Left lung (tissue), 4 donors: ENCODE measurements at regions not wholly inside any gene's neighbourhood (a gene's known extent, or its start where the extent isn't known, plus 50 kb on each side); places are given as distances from the start of the nearest gene placed in this dataset.

Source experiments
- ATAC-seq: fragments of 200-7000 bp; cut with Tn5 transposase; one replicate; pipeline ENCODE4 v1.9.1; 2020; ENCODE audit warnings: moderate library complexity
- DNase-seq, 4 donors: peaks; one replicate each; pipeline ENCODE4 v3.0.0-alpha.2; 2013 to 2020
- H3K27ac ChIP-seq, 2 donors: fragments of 200-600 bp; sonication (generic) in 1 of 2; one replicate each; pipeline versions ENCODE4 v1.5.0 to v1.8.0; 2020 to 2021
- H3K27me3 ChIP-seq, 2 donors: fragments of 200-600 bp; sonication (generic) in 1 of 2; one replicate each; pipeline versions ENCODE4 v1.5.0 to v1.8.0; 2020 to 2021
- H3K36me3 ChIP-seq, 2 donors: fragments of 200-600 bp; sonication (generic) in 1 of 2; one replicate each; pipeline versions ENCODE4 v1.5.0 to v1.8.0; 2020 to 2021
- H3K4me1 ChIP-seq, 2 donors: fragments of 200-600 bp; one replicate each; pipeline ENCODE4 v1.8.0; 2021
- H3K4me3 ChIP-seq, 2 donors: fragments of 200-600 bp; sonication (generic) in 1 of 2; one replicate each; pipeline versions ENCODE4 v1.5.0 to v1.8.0; 2020 to 2021; ENCODE audit warnings: mild to moderate bottlenecking in 1 of 2
- H3K9me3 ChIP-seq, 2 donors: fragments of 200-600 bp; sonication (generic) in 1 of 2; one replicate each; pipeline versions ENCODE4 v1.5.0 to v1.8.0; 2020 to 2021
- CTCF ChIP-seq, 2 donors: fragments of 200-600 bp; sonication (generic) in 1 of 2; IDR thresholded peaks; one replicate each; pipeline versions ENCODE4 v1.5.0 to v1.8.0; 2021; ENCODE audit warnings: antibody characterized with exemption in 2 of 2
- intact Hi-C, 2 donors: fragments of 100-400 bp; cut with DNase I; formaldehyde crosslinking; loops; one replicate each; pipeline versions ENCODE4 v1.11.2 to v1.14.2; 2022
- donor health status: DM: no; HTN: yes; CAD: no.
- donor health status: DM: no; HTN: no; CAD: no.

DNA sequence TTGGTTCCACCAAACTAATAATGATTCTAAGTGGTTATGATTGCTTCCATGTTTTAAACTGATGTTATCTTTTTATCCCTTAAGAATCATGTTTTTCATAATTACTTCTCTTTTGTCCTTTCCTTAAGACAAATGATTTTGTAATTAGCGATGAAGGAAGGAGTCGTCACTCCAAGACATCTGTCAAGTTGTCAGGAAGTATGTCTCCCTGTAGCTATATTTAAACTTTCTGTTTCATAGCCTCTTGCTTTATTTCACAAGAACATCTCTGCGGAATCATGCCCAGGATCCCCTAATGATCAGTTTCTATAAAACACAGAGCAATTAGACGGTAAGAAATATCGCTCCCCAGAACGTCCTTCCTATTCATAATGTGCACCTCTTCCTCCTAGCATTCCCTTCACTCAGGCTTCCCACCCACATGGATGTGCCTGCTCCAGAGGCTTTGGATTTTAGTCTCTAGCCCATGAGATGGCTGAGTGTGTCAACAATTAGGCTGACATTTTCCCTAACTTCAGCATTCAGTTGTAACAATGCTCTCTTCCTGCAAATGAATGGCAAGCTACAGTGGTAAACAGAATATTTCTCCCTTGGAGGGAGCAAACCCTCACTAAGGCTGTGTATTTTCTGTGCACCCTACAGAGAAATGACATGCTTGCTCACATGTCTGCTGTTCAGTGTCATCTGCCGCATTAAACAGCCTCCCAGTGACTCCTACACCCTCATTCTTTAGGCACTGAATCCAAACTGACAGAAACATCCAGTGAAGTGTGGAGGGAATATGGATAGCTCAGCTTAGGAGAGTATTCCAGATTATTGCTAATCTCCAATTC lies 879.6 kb upstream of the CELF4 start:
- no peaks in the 10 kb centered on the region for H3K27me3 ChIP-seq
- H3K27ac ChIP-seq = no peak overlapping the region
- no peaks in the 10 kb centered on the region for H3K36me3 ChIP-seq
- no peak for TF ChIP-seq CTCF (IDR thresholded peaks at IDR 0.05)
- DNase-seq = no peak
- no peaks in the 10 kb centered on the region for H3K9me3 ChIP-seq
- intact Hi-C loops = no loop called here
- H3K4me3 ChIP-seq = no peak overlapping the region
- ATAC-seq = no peak
- H3K4me1 ChIP-seq = no peaks in the 10 kb centered on the region

- H3K9me3 ChIP-seq = no peaks in the 10 kb centered on the region
- ATAC-seq (no peak), DNase-seq (no peak)
- no peaks in the 10 kb centered on the region for H3K36me3 ChIP-seq
- H3K27me3 ChIP-seq = no peaks in the 10 kb centered on the region
- intact Hi-C loops = no loop called here
- no peak overlapping the region for H3K27ac ChIP-seq
- H3K4me1 ChIP-seq = no peaks in the 10 kb centered on the region
- TF ChIP-seq CTCF (IDR thresholded peaks at IDR 0.05) = no peak
- H3K4me3 ChIP-seq = no peak overlapping the region
Observed at GRCh38 chr18:38427736-38428135, 862.1 kb upstream of the CELF4 start.

DNA sequence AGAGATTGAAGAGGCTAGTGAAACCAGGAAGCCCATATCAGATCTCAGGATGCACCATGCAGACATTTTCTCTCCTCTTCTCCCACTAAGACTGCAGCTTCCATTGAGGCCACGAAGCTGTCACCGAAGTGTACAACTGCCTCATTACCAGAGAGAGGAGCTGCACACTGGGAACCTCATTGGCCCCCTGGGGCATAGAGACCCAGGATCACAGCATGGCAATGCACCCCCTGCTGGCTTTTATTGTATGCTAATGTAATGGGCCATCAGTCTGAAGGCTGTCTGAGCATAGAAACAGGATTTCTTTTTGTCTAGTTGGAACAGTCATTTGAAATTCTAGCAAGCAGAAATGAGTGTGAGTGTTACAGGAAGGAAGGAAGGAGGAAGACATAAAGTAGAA lies 861.6 kb upstream of the CELF4 start:
- Histone ChIP-seq H3K9me3 (no peaks in the 10 kb centered on the region), H3K27ac (no peak overlapping the region), H3K36me3 (no peaks in the 10 kb centered on the region), H3K4me1 (no peaks in the 10 kb centered on the region), H3K27me3 (no peaks in the 10 kb centered on the region), H3K4me3 (no peak overlapping the region)
- no peak for DNase-seq
- intact Hi-C loops = no loop called here
- TF ChIP-seq CTCF (IDR thresholded peaks at IDR 0.05) = no peak
- no peak for ATAC-seq

DNA sequence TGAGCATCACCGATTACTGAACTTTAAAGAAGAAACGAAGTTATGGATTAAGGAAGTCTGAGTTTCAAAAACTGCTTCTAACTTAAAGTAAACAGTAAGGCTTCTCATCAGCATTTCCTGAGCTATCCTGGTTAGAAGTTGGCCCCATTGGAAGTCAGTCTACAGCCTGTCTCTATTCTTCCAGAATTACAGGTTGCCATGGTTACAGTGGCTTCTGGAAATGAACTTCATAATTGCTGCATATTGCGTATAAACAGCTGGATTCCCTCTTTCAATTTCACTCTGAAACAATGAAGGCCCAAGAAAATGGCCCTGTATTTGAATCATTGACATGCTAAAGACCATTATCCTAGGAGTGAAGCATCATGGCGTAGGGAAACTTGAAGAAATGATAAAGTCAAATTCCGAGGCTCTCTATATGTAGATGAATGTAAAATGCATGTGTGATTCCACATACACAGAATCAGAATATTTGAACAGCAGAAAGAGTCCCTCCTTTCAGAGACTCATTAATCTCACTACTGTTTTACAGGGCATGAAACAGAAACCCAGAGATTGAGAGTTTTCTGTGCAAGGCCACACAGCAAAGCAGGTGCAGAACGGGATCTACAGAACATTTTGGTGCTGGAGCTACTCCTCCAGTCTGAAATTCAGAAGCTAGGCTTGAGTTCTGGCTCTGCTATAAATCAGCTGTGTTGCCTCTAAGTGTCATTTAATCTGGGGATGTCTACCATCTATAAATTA lies 856.4 kb upstream of the CELF4 start:
- intact Hi-C loops = no loop called here
- DNase-seq = peak in 2 of 4 donors; percentile 6 to 28

More for the DNA sequence above, 856.4 kb upstream of the CELF4 start:
- H3K27me3 ChIP-seq = no peaks in the 10 kb centered on the region
- H3K4me3 ChIP-seq = no peak overlapping the region
- H3K9me3 ChIP-seq = no peaks in the 10 kb centered on the region
- H3K36me3 ChIP-seq = no peaks in the 10 kb centered on the region
- ATAC-seq = no peak
- H3K27ac ChIP-seq = no peak overlapping the region
- no peak for TF ChIP-seq CTCF (IDR thresholded peaks at IDR 0.05)
- no peaks in the 10 kb centered on the region for H3K4me1 ChIP-seq
